Activated CD4-positive, alpha-beta T cell treated with anti-CD3 and anti-CD28 coated beads, Interleukin-10, Interleukin-2, amounts not matched to agents 100 ng/mL and 50 ng/mL, durations not matched to agents 16 hours and 8 hours (primary cell): ENCODE measurements at regions not wholly inside any gene's neighbourhood (a gene's known extent, or its start where the extent isn't known, plus 50 kb on each side); places are given as distances from the start of the nearest gene placed in this dataset.

Experiments
- DNase-seq: peaks from one replicate; pipeline ENCODE4 v3.0.0-alpha.2; 2020

DNA sequence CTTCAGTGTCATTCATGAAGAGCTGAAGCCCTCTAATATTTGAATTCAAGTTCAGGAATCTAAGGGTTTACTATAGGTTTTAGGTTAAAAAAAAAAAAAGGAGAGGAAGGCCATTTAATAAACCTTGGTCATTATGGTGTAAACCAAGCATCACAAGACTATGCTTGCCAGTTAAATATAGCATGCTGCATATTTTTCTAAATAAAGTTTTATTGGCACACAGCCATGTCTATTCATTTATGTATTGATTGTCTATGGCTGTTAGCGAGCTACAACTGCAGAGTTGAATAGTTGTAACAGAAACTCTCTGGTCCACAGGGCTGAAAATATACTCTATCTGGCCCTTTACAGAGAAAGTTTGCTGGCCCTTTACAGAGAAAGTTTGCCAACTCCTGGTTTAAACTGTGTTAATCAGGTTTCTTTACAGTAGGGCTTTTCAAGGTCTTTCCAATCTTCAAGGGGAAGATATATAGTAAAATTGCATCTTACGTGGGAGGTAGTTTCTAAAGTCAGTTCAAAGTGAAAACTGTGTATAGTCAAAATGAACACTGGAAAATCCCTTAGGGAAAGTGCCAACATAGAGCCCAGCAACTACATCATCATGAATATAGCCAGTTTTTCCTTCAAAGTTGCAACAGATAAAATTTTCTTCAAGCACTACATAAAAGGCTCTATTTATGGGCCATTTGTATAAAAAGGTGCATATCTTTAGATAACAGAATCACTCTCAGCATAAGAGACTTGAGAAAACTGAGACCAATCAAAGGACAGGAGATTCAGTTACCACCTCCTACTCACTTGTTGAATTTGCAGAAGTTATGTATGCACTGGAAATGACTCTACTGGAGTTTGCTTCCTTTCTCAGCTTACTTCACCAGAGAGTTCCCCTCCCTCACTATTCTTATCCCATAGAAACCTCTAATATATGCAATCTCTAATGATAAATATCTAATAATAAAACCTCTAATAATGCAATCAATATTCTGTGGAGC, 49.7 kb upstream of the FRMD4B start:
- DNase-seq: peak; percentile 52
